Naive thymus-derived CD4-positive, alpha-beta T cell (primary cell): ENCODE measurements at regions not wholly inside any gene's neighbourhood (a gene's known extent, or its start where the extent isn't known, plus 50 kb on each side); places are given as distances from the start of the nearest gene placed in this dataset.

ENCODE experiments used
- ATAC-seq: fragments of 150-1000 bp; cut with Tn5 transposase; 2 replicates; pipeline ENCODE4 v1.10.0; 2021; ENCODE audit warnings: mild to moderate bottlenecking, moderate library complexity
- CTCF ChIA-PET: fragments of 350-600 bp; sonication (Branson Sonifier 250); formaldehyde crosslinking; loops from one replicate; lab custom pipeline; 2021; ENCODE audit warnings: antibody characterized with exemption; lab: Charles Lee
- POLR2A ChIA-PET: fragments of 350-600 bp; sonication (Branson Sonifier 250); formaldehyde crosslinking; loops from one replicate; lab custom pipeline; 2021; ENCODE audit warnings: antibody characterized with exemption, inconsistent platforms; lab: Charles Lee
- DNase-seq, 9 donors: peaks; one replicate each; pipeline versions ENCODE4 v3.0.0 to v3.0.0-alpha.2; 2020 to 2022; ENCODE audit warnings: mixed read lengths in 1 of 9
- H3K27ac ChIP-seq: one replicate; pipeline ENCODE4 v1.7.0; 2013; ENCODE audit warnings: mild to moderate bottlenecking, low read depth, low read length, moderate library complexity
- H3K27me3 ChIP-seq, 2 donors: one replicate each; pipeline ENCODE4 v1.7.0; 2013; ENCODE audit warnings: low read length in 2 of 2, mild to moderate bottlenecking in 2 of 2, moderate library complexity in 2 of 2; ENCODE audit not compliant: control insufficient read depth in 2 of 2, insufficient read depth in 2 of 2
- H3K36me3 ChIP-seq, 3 experiments: 1 replicate in 2 of 3; 2 replicates in 1 of 3; pipeline ENCODE4 v1.7.0; 2013; ENCODE audit warnings: low read length in 3 of 3, mild to moderate bottlenecking in 3 of 3, moderate library complexity in 1 of 3; ENCODE audit not compliant: insufficient read depth in 3 of 3, control insufficient read depth in 2 of 3
- H3K4me1 ChIP-seq, 2 donors: one replicate each; pipeline ENCODE4 v1.7.0; 2013; ENCODE audit warnings: low read length in 2 of 2, mild to moderate bottlenecking in 2 of 2, moderate library complexity in 1 of 2; ENCODE audit not compliant: control insufficient read depth in 2 of 2, insufficient read depth in 2 of 2
- H3K4me3 ChIP-seq: 2 replicates; pipeline ENCODE4 v1.7.0; 2013; ENCODE audit warnings: mild to moderate bottlenecking, low read length
- H3K9me3 ChIP-seq, 3 experiments: 1 replicate in 2 of 3; 2 replicates in 1 of 3; pipeline ENCODE4 v1.7.0; 2013; ENCODE audit warnings: low read length in 3 of 3; ENCODE audit not compliant: control insufficient read depth in 2 of 3
- H3K27ac Mint-ChIP-seq, 9 donors: one replicate each; pipeline ENCODE4 v1.8.0; 2020 to 2022; ENCODE audit warnings: mixed read lengths in 9 of 9, mild to moderate bottlenecking in 8 of 9, moderate library complexity in 5 of 9, inconsistent platforms in 2 of 9
- H3K27me3 Mint-ChIP-seq, 5 donors: one replicate each; pipeline ENCODE4 v1.8.0; 2021 to 2022; ENCODE audit warnings: mixed read lengths in 5 of 5, mild to moderate bottlenecking in 1 of 5
- H3K36me3 Mint-ChIP-seq, 5 donors: one replicate each; pipeline ENCODE4 v1.8.0; 2020 to 2022; ENCODE audit warnings: mixed read lengths in 5 of 5, mild to moderate bottlenecking in 3 of 5, inconsistent platforms in 1 of 5
- H3K4me1 Mint-ChIP-seq, 7 donors: one replicate each; pipeline ENCODE4 v1.8.0; 2020 to 2022; ENCODE audit warnings: mixed read lengths in 7 of 7, mild to moderate bottlenecking in 3 of 7, inconsistent platforms in 1 of 7
- H3K4me3 Mint-ChIP-seq, 10 donors: one replicate each; pipeline ENCODE4 v1.8.0; 2020 to 2022; ENCODE audit warnings: mild to moderate bottlenecking in 10 of 10, mixed read lengths in 10 of 10, moderate library complexity in 6 of 10, inconsistent platforms in 2 of 10
- H3K9me3 Mint-ChIP-seq, 11 donors: one replicate each; pipeline ENCODE4 v1.8.0; 2020 to 2022; ENCODE audit warnings: mixed read lengths in 11 of 11, mild to moderate bottlenecking in 4 of 11, inconsistent platforms in 1 of 11, moderate library complexity in 1 of 11
- intact Hi-C, 2 donors: fragments of 100-400 bp; cut with micrococcal nuclease; formaldehyde crosslinking; loops; one replicate each; pipeline ENCODE4 v1.15.1; 2023

GRCh38 chr3:140761076-140761639 lies 83.3 kb downstream of the TRIM42 start:
- H3K4me1 ChIP-seq: no peaks in the 10 kb centered on the region
- no peaks in the 10 kb centered on the region for H3K27me3 ChIP-seq
- DNase-seq (no peak), ATAC-seq (no peak)
- no peak overlapping the region for H3K27ac ChIP-seq
- Mint-ChIP-seq H3K36me3 (no peaks in the 10 kb centered on the region), H3K27ac (no peak overlapping the region), H3K4me3 (no peak overlapping the region), H3K9me3 (peaks cover 0 to 1% (median 0%) of the 10 kb centered on the region in 11 donors), H3K27me3 (peaks cover 0 to 29% (median 13%) of the 10 kb centered on the region in 5 donors), H3K4me1 (peaks cover 0 to 17% (median 0%) of the 10 kb centered on the region in 7 donors)
- CTCF ChIA-PET: no interaction called here
- POLR2A ChIA-PET: no interaction called here
- no peaks in the 10 kb centered on the region for H3K36me3 ChIP-seq
- H3K9me3 ChIP-seq: no peaks in the 10 kb centered on the region
- no peak overlapping the region for H3K4me3 ChIP-seq
- intact Hi-C loops: no loop called here

DNA sequence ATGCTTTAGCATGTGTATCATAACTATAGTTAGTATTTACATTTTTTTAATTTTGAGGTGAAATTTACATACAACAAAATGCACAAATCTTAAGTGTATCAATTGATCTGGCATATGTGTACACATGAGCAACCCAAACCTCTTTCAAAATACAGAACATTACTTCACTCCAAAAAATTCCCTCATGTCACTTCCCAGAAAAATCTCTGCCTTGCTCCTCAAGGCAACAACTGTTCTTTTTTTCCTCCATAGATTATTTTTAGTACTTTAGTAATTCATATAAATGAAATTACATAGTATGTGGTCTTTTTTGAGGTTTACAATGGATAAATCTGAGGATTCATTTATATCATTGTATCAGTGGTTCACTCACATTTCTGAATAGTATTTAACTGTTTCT lies 84.9 kb downstream of the TRIM42 start:
- ATAC-seq (no peak), DNase-seq (no peak)
- intact Hi-C loops: no loop called here
- H3K36me3 ChIP-seq: no peaks in the 10 kb centered on the region
- no peaks in the 10 kb centered on the region for H3K27me3 ChIP-seq
- POLR2A ChIA-PET: no interaction called here
- Mint-ChIP-seq H3K36me3 (no peaks in the 10 kb centered on the region), H3K27ac (no peak overlapping the region), H3K27me3 (peaks cover 3 to 29% (median 13%) of the 10 kb centered on the region in 5 donors), H3K4me3 (no peak overlapping the region), H3K4me1 (peaks cover 0 to 11% (median 0%) of the 10 kb centered on the region in 7 donors), H3K9me3 (peaks cover 0 to 1% (median 0%) of the 10 kb centered on the region in 11 donors)
- H3K4me3 ChIP-seq: no peak overlapping the region
- H3K4me1 ChIP-seq: no peaks in the 10 kb centered on the region
- H3K9me3 ChIP-seq: no peaks in the 10 kb centered on the region
- no peak overlapping the region for H3K27ac ChIP-seq
- CTCF ChIA-PET: no interaction called here

- H3K4me1 Mint-ChIP-seq: peaks cover 0 to 11% (median 0%) of the 10 kb centered on the region in 7 donors
- H3K36me3 Mint-ChIP-seq: no peaks in the 10 kb centered on the region
- ATAC-seq (no peak), DNase-seq (no peak)
- H3K4me1 ChIP-seq: no peaks in the 10 kb centered on the region
- H3K36me3 ChIP-seq: no peaks in the 10 kb centered on the region
- no peak overlapping the region for H3K27ac Mint-ChIP-seq
- peaks cover 0 to 1% (median 0%) of the 10 kb centered on the region in 11 donors for H3K9me3 Mint-ChIP-seq
- H3K27me3 Mint-ChIP-seq: peaks cover 8 to 26% (median 13%) of the 10 kb centered on the region in 5 donors
- H3K4me3 ChIP-seq: no peak overlapping the region
- intact Hi-C loops: no loop called here
- no peaks in the 10 kb centered on the region for H3K9me3 ChIP-seq
- CTCF ChIA-PET: no interaction called here
- H3K27me3 ChIP-seq: no peaks in the 10 kb centered on the region
- H3K4me3 Mint-ChIP-seq: no peak overlapping the region
- no peak overlapping the region for H3K27ac ChIP-seq
- POLR2A ChIA-PET: no interaction called here
Measured at GRCh38 chr3:140763532-140763931, 85.7 kb downstream of the TRIM42 start.

- Mint-ChIP-seq H3K9me3 (no peaks in the 10 kb centered on the region), H3K27ac (no peak overlapping the region), H3K36me3 (no peaks in the 10 kb centered on the region), H3K4me1 (peaks cover 0 to 4% (median 0%) of the 10 kb centered on the region in 7 donors), H3K4me3 (no peak overlapping the region), H3K27me3 (peaks cover 13 to 30% (median 17%) of the 10 kb centered on the region in 5 donors)
- Histone ChIP-seq H3K27ac (no peak overlapping the region), H3K27me3 (no peaks in the 10 kb centered on the region), H3K4me1 (no peaks in the 10 kb centered on the region), H3K36me3 (no peaks in the 10 kb centered on the region), H3K9me3 (no peaks in the 10 kb centered on the region), H3K4me3 (no peak overlapping the region)
- CTCF ChIA-PET: no interaction called here
- POLR2A ChIA-PET: no interaction called here
- intact Hi-C loops: no loop called here
- ATAC-seq: no peak
- no peak for DNase-seq
Measured at GRCh38 chr3:140765246-140765645, 87.4 kb downstream of the TRIM42 start.

DNA sequence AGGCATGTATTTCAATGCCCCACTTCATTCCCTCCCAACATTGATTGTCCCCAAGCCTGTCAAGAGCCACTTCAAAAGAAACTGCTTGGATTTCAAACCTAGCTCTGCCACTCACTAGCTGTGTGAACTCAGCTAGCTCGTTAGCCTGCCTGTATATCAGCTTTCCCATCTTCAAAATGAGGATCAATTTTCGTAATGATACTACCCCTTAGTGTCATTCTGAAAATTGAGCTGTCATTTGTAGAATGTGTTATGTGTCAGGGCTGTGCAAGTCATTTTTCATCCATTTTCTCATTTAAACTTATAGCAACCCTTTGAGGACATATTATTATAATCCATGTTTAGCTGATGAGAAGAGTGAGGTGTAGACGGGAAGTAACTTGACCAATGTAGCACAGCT lies 88.6 kb downstream of the TRIM42 start:
- H3K36me3 ChIP-seq: no peaks in the 10 kb centered on the region
- H3K4me3 ChIP-seq: no peak overlapping the region
- Mint-ChIP-seq H3K27ac (no peak overlapping the region), H3K4me3 (no peak overlapping the region), H3K36me3 (no peaks in the 10 kb centered on the region), H3K27me3 (peaks cover 15 to 31% (median 20%) of the 10 kb centered on the region in 5 donors), H3K4me1 (peaks cover 0 to 4% (median 0%) of the 10 kb centered on the region in 7 donors), H3K9me3 (peaks cover 0 to 2% (median 0%) of the 10 kb centered on the region in 11 donors)
- ChIA-PET POLR2A (no interaction called here), CTCF (no interaction called here)
- intact Hi-C loops: no loop called here
- no peak for DNase-seq
- no peak for ATAC-seq
- no peak overlapping the region for H3K27ac ChIP-seq
- no peaks in the 10 kb centered on the region for H3K9me3 ChIP-seq
- H3K4me1 ChIP-seq: no peaks in the 10 kb centered on the region
- no peaks in the 10 kb centered on the region for H3K27me3 ChIP-seq

DNA sequence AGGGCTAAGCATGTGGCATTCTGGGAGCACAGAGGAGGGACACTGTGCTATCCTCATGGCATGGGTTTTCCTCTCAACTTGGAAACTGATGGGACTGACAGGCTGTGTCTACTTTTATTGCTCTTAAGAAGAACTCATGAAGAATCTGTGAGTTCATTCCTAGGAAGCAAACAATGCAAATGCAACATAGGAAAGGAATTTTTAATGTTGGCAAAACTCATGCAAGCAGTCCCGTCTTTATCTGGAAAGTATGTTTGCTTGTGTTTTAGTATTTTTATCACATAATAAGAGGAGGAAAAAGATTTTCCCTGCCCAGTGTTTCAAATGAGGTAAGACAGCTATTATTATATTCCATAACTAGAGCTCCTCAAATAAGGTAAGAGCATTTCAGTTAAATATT lies 89.7 kb downstream of the TRIM42 start:
- no peaks in the 10 kb centered on the region for H3K27me3 ChIP-seq
- Mint-ChIP-seq H3K27ac (no peak overlapping the region), H3K9me3 (peaks cover 0 to 2% (median 0%) of the 10 kb centered on the region in 11 donors), H3K4me3 (no peak overlapping the region), H3K27me3 (peaks cover 11 to 37% (median 22%) of the 10 kb centered on the region in 5 donors), H3K36me3 (no peaks in the 10 kb centered on the region), H3K4me1 (peaks cover 0 to 9% (median 0%) of the 10 kb centered on the region in 7 donors)
- no peaks in the 10 kb centered on the region for H3K4me1 ChIP-seq
- ChIA-PET CTCF (no interaction called here), POLR2A (no interaction called here)
- no peak overlapping the region for H3K27ac ChIP-seq
- ATAC-seq: no peak
- DNase-seq: no peak
- H3K4me3 ChIP-seq: no peak overlapping the region
- intact Hi-C loops: no loop called here
- H3K9me3 ChIP-seq: no peaks in the 10 kb centered on the region
- H3K36me3 ChIP-seq: no peaks in the 10 kb centered on the region

- intact Hi-C loops: no loop called here
- H3K27ac ChIP-seq: no peak overlapping the region
- H3K27ac Mint-ChIP-seq: no peak overlapping the region
- ChIA-PET CTCF (no interaction called here), POLR2A (no interaction called here)
- H3K4me3 ChIP-seq: no peak overlapping the region
- H3K9me3 Mint-ChIP-seq: peaks cover 0 to 2% (median 0%) of the 10 kb centered on the region in 11 donors
- peaks cover 0 to 9% (median 0%) of the 10 kb centered on the region in 7 donors for H3K4me1 Mint-ChIP-seq
- no peaks in the 10 kb centered on the region for H3K36me3 ChIP-seq
- H3K9me3 ChIP-seq: no peaks in the 10 kb centered on the region
- DNase-seq (no peak), ATAC-seq (no peak)
- H3K27me3 Mint-ChIP-seq: peaks cover 8 to 30% (median 20%) of the 10 kb centered on the region in 5 donors
- no peaks in the 10 kb centered on the region for H3K4me1 ChIP-seq
- no peaks in the 10 kb centered on the region for H3K27me3 ChIP-seq
- H3K36me3 Mint-ChIP-seq: no peaks in the 10 kb centered on the region
- H3K4me3 Mint-ChIP-seq: no peak overlapping the region
Measured at GRCh38 chr3:140768941-140769340, 91.1 kb downstream of the TRIM42 start.
